ENCODE measurements at regions not wholly inside any gene's neighbourhood (a gene's known extent, or its start where the extent isn't known, plus 50 kb on each side); places are given as distances from the start of the nearest gene placed in this dataset.

GRCh38 chr5:164060786-164061355, 555.5 kb downstream of the MAT2B start:
- no peak overlapping the region for H3K27ac ChIP-seq
- 70 to 88% (median 73%) methylated on average over 3 of the region's 3 CpGs for WGBS, 5 donors

DNA sequence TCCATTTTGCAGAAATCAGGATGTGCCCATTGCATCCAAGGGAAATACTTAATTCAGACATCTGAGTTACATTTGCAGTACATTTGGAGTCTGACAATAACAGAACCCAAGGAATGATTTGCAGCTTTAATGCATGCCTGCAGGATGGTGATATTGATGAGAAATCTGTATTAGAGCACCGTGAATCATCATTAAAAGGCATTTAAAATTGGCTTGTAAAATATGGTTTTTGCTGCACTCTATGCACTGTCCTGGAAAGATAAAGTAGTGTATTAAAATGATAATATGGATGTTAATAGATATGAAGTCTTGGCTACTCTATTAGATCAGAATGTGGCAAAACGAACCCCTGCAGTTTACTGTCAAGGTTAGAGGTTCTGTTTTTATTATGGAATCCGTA, 556.9 kb downstream of the MAT2B start:
- Histone ChIP-seq H3K4me1 (no peaks in the 10 kb centered on the region), H3K27ac (no peak overlapping the region), H3K36me3 (no peaks in the 10 kb centered on the region), H3K9me3 (no peaks in the 10 kb centered on the region), H3K27me3 (replicated peaks in 1 of 7) (no peaks in the 10 kb centered on the region), H3K4me3 (no peak overlapping the region)
- intact Hi-C loops (cut with DNase I; ENCODE audit: low total_unique reads) = no loop called here
- TF ChIP-seq POLR2A (IDR thresholded peaks at IDR 0.05) (no peak), POLR2AphosphoS5 (IDR thresholded peaks at IDR 0.05) (no peak)
- TF ChIP-seq, protein P1, sequence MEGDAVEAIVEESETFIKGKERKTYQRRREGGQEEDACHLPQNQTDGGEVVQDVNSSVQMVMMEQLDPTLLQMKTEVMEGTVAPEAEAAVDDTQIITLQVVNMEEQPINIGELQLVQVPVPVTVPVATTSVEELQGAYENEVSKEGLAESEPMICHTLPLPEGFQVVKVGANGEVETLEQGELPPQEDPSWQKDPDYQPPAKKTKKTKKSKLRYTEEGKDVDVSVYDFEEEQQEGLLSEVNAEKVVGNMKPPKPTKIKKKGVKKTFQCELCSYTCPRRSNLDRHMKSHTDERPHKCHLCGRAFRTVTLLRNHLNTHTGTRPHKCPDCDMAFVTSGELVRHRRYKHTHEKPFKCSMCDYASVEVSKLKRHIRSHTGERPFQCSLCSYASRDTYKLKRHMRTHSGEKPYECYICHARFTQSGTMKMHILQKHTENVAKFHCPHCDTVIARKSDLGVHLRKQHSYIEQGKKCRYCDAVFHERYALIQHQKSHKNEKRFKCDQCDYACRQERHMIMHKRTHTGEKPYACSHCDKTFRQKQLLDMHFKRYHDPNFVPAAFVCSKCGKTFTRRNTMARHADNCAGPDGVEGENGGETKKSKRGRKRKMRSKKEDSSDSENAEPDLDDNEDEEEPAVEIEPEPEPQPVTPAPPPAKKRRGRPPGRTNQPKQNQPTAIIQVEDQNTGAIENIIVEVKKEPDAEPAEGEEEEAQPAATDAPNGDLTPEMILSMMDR (IDR thresholded peaks at IDR 0.05 in 8 of 11, conservative IDR thresholded peaks at IDR 0.05 in 3 of 11) = no peak
- WGBS, 5 donors = 49 to 74% (median 68%) methylated on average over 3 of the region's 3 CpGs
- no peak for DNase-seq

More at GRCh38 chr5:164060786-164061355, 555.5 kb downstream of the MAT2B start:
- H3K27me3 ChIP-seq (replicated peaks in 1 of 7) = no peaks in the 10 kb centered on the region
- H3K9me3 ChIP-seq = no peaks in the 10 kb centered on the region
- no peak for TF ChIP-seq POLR2AphosphoS5 (IDR thresholded peaks at IDR 0.05)
- TF ChIP-seq POLR2A (IDR thresholded peaks at IDR 0.05) = no peak
- TF ChIP-seq, protein P1 (IDR thresholded peaks at IDR 0.05 in 8 of 11, conservative IDR thresholded peaks at IDR 0.05 in 3 of 11) = no peak
- intact Hi-C loops (cut with DNase I; ENCODE audit: low total_unique reads) = no loop called here
- H3K4me3 ChIP-seq = no peak overlapping the region
- no peaks in the 10 kb centered on the region for H3K4me1 ChIP-seq
- no peak for DNase-seq
- H3K36me3 ChIP-seq = no peaks in the 10 kb centered on the region

- H3K36me3 ChIP-seq = no peaks in the 10 kb centered on the region
- no peak overlapping the region for H3K27ac ChIP-seq
- no peak overlapping the region for H3K4me3 ChIP-seq
- intact Hi-C loops (cut with DNase I; ENCODE audit: low total_unique reads) = no loop called here
- TF ChIP-seq POLR2A (IDR thresholded peaks at IDR 0.05) (no peak), POLR2AphosphoS5 (IDR thresholded peaks at IDR 0.05) (no peak)
- TF ChIP-seq, protein P1 (IDR thresholded peaks at IDR 0.05 in 8 of 11, conservative IDR thresholded peaks at IDR 0.05 in 3 of 11) = no peak
- WGBS, 5 donors = 85 to 91% (median 88%) methylated on average over 2 of the region's 2 CpGs
- H3K9me3 ChIP-seq = peaks cover 0 to 5% (median 0%) of the 10 kb centered on the region in 8 donors
- no peak for DNase-seq
- no peaks in the 10 kb centered on the region for H3K4me1 ChIP-seq
- no peaks in the 10 kb centered on the region for H3K27me3 ChIP-seq (replicated peaks in 1 of 7)
Observed at GRCh38 chr5:164065266-164065665, 559.8 kb downstream of the MAT2B start.

GRCh38 chr5:164071671-164072070, 566.3 kb downstream of the MAT2B start:
- H3K4me1 ChIP-seq = no peaks in the 10 kb centered on the region
- TF ChIP-seq, protein P1 (IDR thresholded peaks at IDR 0.05 in 8 of 11, conservative IDR thresholded peaks at IDR 0.05 in 3 of 11) = no peak
- TF ChIP-seq POLR2A (IDR thresholded peaks at IDR 0.05) = no peak
- 74 to 88% (median 79%) methylated on average over 1 of the region's 1 CpG for WGBS, 5 donors
- no peak overlapping the region for H3K4me3 ChIP-seq
- H3K36me3 ChIP-seq = no peaks in the 10 kb centered on the region
- no peaks in the 10 kb centered on the region for H3K27me3 ChIP-seq (replicated peaks in 1 of 7)
- DNase-seq = no peak
- intact Hi-C loops (cut with DNase I; ENCODE audit: low total_unique reads) = no loop called here
- H3K9me3 ChIP-seq = peaks cover 0 to 5% (median 0%) of the 10 kb centered on the region in 8 donors
- H3K27ac ChIP-seq = no peak overlapping the region
